Activated effector memory CD4-positive, alpha-beta T cell treated with Interleukin-2 at 50 U/mL for 16 hours (primary cell): ENCODE measurements at regions not wholly inside any gene's neighbourhood (a gene's known extent, or its start where the extent isn't known, plus 50 kb on each side); places are given as distances from the start of the nearest gene placed in this dataset.
"Not testable (repeated sequence)": the region's sequence is repeated elsewhere in the genome, so short reads cannot be mapped to it uniquely, and the experiment has no call there.

ENCODE experiments used
- DNase-seq: peaks from one replicate; pipeline ENCODE4 v3.0.0-alpha.2; 2020

DNA sequence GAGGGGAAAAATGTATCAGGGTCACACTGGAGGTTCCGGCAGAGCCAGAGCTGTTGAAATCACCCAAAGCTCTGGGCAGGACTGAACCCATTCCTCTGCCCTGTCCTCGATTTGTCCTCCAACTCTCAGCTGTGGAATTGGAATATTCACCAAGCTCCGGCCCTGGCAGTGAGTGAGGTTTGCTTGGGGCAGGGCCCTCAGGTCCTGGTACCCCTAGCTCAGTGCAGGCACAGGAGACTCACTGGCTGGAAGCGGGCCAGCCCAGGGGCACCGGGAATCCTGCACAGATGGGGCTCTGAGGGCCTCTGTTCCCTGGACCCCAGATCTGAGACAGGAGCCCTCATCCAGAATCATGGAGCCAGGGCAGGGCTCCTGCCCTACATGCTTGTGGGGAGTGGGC, 1322.3 kb downstream of the UQCRFS1 start:
- no peak for DNase-seq

DNA sequence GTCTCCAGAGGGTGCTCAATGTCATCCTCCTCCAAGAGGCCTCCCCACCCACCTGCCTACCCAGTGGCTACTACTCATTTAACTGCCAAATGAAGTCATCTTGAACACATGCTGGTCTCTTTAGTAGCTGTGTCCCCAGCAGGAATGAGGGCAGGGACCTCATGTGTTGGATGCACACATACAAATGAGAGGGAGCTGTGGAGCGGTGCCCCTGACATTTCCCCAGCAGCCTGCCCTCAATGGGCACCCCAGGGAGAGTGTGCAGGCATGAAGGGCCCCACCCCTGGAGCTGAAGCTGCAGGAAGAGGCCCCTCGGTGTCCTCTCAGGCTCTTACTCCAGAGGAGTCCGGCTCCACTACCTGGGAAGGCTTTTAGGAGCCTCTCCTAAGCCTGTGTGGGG, 1322.7 kb downstream of the UQCRFS1 start:
- no peak for DNase-seq

DNA sequence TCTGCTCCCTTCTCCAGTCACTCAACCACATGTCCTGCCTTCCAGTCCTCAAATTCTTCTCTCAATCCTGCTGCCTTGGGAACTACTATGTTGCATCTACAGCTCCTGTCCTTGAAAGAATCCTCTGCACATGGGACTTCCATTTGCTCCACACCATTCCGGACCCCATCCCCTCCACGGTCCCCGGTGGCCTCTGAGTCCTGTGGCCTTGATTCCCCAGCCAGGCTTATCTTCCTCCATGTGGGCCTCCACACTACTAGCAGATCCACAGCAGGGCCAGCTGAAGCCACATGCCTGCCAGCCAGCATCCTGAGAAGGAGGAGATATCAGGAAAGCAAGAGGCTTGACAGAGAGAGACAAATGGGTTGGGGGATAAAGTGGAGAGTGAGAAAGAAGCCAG, 1323.8 kb downstream of the UQCRFS1 start:
- no peak for DNase-seq

DNA sequence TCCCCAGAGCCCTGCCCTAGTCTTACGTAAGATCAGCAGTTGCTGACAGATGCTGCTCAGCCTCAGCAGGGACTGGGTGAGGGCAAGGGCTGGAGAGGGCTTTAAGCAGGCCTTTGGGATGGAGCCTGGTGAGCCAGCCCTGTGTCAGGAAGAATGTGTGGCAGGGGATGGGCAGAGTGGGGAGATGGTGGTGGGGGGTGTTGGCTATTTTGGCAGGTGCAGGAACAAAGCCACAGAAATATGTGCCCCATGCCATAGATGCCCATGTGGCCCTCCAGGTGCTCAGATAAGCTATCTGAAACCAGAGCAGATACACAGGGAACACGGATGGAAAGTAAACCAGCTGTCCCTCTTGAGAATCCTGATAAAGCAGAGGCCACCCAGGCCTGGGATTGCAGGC, 1325.0 kb downstream of the UQCRFS1 start:
- DNase-seq = no peak

DNA sequence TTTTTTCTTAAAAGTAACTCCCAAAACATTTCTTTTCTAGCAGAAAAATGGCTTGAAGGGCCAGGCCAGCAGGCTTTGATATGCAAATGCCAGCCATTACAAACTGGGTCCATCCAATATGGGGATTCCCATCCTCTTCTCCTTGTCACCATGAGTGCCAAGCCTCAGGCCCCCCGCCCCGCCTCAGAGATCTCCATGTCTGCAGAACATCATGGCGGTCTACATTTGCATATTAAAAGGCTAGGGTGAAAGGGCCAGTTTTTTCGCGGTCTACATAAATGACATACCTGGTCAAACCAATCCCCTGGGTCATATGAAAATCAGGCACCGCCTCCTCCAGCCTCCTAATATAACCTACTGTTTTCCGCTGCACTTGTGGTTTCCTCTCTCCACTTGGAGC, 1327.6 kb downstream of the UQCRFS1 start:
- DNase-seq = no peak

DNA sequence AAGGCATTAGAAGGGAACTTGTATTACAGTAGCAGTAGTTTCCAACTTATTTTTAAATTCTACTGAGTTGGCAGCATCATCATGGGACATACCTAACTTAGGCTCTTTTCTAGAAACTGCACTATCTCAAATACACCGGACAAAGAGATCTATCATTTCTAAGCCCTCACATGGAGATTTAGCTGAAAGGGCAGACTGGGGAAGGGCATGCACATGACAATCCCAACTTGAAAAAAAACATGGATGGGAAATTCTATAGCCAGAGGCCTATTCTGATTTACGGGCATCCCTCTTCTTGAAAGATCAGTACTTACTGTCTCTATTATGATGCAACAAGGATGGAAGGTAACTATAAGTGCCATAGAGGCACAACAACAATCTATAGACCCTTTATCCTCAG, 1328.6 kb downstream of the UQCRFS1 start:
- no peak for DNase-seq

DNA sequence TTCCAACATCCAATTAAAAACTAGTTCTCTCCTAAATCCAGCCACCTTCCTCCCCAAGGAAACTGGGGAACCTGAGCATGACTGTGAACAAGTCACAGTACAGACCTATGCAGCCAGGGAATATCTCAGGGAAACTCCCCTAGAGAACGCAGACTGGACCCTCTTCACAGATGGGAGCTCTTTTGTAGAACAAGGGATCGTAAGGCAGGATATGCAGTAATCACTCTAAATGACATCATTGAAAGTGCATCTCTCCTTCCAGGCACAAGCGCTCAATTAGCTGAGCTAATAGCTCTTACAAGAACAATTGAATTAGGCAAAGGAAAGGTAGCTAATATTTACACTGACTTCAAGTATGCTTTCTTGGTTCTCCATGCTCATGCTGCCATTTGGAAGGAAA, 1331.7 kb downstream of the UQCRFS1 start:
- no peak for DNase-seq

DNA sequence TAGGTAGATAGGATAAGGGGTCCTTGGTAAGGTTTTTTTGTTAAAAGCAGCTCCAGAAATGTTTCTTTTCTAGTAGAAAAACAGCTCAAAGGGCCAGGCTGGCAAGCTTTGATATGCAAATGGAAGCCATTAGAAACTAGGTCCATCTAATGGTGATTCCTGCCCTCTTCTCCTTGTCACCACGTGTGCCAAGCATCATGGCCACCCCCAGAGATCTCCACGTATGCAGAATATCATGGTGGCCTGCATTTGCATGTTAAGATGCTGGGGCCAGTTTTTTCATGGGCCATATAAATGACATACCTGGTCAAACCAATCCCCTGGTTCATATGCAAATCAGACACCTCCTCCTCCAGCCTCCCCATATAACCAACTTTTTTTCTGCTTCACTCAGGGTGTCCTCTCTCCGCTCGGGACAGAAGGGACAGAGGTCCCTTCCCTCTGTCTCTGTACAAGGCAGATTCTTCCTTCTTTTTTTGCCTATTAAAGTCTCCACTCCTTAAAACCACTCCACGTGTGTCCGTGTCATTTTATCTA, 1335.9 kb downstream of the UQCRFS1 start:
- DNase-seq = no peak

DNA sequence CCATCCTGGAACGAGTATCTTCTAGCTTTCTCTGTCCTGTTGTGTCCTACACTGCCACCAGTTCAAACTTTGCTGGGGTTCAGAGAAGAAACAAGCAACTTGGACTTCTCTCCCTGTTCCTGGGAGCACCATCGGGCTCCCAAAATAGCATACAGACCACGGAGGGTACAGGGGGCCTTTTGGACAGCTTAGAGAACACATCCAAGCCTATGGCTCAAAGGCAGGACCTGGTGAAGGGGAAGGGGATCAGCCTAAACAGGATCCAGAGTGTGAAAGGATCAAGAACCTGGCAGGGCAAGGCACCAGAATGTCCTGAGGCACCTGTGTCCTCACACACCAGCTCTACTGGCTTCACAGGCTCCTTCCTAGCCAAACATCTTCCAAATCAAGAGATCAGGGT, 1336.5 kb downstream of the UQCRFS1 start:
- no peak for DNase-seq

DNA sequence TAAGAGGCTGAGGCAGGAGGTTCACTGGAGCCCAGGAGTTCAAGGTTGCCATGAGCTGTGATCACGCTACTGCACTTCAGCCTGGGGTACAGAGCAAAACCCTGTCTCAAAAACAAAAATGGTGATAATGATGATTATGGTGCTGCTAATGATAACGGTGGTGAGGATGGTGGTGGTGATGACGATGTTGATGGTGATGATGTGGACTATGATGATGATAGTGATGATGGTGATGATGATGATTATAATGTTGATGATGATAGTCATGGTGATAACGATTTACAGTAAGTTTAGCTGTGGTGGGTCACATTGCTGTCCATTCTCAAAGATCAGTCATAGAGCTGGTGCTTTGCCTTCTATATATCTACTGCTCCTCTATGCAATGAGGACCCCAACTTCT, 1340.6 kb downstream of the UQCRFS1 start:
- DNase-seq = no peak

DNA sequence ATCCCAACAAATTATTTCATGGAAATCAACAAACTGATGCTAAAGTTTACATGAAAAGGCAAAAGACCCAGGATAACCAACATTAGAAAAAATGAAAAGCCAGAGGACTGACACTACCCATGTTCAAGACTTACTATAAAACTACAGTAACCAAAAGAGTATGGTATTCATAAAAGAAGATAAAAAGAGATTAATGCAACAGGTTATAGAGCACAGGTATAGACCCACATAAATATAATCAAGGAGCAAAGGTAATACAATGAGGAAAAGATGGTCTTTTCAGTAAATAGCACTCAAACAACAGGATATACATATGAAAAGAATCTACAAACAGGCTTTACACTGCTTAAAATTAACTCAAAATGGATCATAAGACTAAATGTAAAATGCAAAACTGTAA, 1342.7 kb downstream of the UQCRFS1 start:
- no peak for DNase-seq

DNA sequence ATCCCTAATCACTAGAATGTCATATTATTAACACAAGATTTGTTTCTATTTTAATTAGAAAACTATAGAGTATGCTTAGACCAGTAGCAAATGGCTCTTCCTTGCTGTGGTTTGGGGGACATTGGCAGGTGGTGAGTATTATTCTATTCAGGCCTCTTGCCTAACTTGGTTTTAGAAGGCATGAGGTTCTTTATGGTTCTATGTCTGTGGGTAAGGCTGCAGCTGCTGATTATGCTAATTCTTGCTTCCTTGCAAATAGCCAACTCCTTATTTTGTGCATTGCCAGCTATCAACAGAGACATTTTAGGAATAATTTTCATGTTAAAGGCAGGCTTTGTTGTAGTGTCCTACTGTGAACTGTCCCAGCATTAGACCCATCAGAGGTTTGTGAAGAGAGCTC, 1344.9 kb downstream of the UQCRFS1 start:
- DNase-seq = no peak

DNA sequence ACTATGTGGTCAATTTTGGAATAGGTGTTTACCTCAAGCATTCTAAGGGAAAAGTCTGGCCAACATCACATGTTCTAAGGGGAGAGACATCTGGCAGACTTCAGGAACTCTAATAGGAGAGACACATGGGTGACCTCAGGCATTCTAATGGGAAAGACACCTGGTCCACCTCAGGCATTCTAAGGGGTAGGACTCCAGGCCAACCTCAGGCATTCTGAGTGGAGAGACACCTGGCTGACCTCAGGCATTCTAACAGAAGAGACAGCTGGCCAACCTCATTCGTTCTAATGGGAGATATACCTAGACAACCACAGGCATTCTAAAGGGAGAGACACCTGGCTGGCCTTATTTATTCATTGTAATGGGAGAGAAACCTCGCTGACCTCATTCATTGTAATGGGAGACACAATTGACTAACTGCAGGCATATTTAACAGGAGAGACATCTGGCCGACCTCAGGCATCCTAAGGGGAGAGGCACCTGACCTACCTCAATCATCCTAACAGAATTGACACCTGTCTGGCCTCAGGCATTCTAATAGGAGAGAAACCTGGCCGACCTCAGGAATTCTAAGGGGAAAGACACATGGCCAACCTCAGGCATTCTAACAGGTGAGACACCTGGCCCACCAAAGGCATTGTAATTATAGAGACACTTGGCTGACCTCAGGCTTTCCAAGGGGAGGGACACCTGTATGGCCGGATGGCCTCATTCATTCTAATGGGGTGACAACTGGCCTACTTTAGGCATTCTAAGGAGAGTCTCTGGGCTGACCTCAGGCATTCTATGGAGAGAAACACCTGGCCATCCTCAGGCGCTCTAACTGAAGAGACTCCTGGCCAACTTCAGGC, 1346.8 kb downstream of the UQCRFS1 start:
- DNase-seq = no peak

DNA sequence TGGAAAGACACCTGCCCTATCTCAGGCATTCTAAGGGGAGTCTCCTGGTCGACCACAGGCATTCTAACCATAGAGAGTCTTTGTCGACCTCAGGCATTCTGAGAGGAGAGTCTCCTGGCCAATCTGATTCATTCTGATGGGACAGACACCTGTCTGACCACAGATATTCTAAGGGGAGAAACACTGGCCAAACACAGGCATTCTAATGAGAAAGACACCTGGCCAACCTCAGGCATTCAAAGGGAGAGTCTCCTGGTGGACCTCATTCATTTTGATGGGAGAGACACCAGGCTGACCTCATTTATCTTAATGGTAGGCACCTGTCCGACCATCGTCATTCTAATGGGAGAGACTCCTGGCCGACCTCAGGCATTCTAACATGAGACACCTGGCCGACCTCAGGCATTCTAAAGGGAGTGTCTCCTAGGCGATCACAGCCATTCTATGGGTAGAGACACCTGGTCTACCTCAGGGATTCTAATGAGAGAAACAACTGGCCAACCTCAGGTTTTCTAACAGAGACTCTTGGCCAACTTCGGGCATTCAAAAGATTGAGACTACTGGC, 1351.5 kb downstream of the UQCRFS1 start:
- DNase-seq = no peak

DNA sequence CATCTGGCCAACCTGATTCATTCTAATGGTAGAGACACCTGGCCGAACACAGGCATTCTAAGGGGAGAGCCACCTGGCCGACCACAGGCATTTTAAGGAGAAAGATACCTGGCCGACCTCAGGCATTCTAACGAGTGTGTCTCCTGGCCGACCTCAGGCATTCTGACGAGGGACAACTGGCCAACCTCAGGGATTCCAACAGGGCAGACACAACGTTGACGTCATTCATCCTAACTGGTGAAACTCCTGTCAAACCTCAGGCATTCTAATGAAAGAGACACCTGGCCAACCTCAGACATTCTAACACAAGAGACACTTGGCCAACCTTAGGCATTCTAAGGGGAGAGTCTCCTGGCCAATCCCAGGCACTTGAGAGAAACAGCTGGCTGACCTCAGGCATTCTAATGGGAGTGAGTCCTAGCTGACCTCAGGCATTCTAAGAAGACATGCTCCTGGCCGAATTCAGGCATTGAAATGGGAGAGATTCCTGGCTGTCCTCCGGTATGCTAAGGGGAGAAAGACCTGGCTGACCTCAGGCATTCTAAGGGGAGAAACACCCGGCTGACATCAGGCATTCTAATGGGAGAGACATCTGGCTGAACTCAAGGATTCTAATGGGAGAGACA, 1352.5 kb downstream of the UQCRFS1 start:
- no peak for DNase-seq

DNA sequence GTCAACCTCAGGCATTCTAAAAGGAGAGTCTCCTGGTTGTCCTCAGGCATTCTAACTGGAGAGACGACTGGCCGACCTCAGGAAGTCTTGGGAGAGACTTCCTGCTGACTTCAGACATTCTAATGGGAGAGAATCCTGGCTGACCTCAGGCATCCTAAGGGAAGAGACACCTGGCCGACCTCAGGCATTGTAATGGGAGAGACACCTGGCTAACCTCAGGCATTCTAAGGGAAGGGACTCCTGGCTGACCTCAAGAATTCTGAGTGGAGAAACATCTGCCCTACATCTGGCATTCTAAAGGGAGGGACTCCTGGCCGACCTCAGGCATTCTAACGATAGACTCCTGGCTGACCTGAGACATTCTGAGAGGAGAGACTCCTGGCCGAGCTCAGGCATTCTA, 1353.3 kb downstream of the UQCRFS1 start:
- DNase-seq = no peak

DNA sequence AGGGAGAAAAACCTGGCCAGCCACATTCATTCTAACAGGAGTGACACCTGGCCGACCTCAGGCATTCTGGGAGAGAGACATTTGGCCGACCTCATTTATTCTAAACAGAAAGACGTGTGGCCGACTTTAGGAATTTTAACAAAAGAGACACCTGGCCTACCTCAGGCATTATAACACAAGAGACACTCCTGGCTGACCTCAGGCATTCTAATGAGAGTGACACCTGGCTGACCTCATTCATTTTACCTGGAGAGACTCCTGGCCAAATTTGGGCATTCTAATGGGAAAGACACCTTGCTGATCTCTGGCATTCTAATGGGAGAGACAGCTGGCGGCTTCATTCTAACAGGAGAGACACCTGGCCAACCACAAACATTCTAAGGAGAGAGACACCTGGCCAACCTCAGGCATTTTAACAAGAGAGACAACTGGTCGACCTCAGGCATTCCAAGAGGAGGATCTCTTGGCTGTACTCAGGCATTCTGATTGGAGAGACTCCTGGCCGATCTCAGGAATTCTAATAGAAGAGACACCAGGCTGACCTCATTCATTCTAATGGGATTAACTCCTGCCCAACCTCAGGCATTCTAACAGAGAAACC, 1353.9 kb downstream of the UQCRFS1 start:
- DNase-seq = no peak

DNA sequence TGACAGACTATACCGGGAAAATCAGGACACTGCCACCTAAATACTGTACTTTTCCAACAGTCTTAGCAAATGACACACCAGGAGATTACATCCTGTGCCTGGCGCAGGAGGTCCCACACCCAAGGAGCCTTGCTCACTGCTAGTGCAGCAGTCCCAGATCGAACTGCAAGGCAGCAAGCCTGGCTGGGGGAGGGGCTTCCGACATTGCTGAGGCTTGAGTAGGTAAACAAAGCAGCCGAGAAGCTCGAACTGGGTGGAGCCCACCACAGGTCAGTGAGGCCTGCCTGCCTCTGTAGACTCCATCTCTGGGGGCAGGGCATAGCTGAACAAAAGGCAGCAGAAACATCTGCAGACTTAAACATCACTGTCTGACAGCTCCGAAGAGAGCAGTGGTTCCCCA, 1360.0 kb downstream of the UQCRFS1 start:
- DNase-seq = not testable (repeated sequence)

DNA sequence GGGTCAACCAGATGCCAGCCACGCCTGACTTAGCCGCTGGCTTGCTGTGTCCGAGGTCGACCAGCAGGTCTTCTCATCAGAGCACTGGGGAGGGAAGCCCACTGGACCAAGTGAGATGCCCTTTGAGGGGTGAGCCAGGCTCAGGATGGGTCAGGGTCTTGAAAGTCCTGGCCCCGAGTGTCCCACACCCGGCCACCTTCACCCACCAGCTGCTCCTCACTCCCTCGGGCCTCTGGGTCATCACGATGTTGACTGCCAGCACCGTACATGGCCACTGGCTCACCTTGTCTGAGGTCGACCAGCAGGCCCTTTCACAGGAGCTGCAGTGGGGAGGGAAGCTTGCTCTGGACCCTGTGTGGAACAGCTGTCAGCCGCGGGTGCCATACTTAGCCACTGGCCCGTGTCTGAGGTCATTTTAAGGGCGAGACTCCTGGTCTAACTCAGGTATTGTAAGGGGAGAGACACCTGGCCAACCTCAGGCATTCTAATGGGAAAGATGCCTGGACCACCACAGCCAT, 1361.3 kb downstream of the UQCRFS1 start:
- DNase-seq = no peak

DNA sequence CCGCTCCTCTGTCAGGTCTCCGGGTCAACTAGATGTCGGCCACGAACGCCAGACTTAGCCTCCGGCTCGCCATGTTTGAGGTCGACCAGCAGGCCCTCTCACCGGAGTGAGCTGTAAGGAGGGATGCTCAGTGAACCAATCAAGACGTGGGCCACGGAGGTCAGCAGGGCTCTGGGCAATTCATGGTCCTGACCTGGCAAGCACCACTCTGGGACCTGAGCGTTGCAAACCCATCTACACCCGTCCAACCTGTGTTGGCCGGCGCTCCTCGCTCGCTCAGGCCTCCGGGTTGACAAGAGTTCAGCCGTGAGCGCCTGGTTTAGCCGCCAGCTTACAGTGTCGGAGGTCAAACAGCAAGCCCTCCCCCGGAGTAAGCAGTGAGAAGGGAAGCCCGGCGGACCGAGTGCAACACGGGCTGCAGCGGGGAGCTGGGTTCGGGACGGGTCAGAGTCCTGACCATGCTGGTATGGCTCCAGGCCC, 1361.9 kb downstream of the UQCRFS1 start:
- no peak for DNase-seq

DNA sequence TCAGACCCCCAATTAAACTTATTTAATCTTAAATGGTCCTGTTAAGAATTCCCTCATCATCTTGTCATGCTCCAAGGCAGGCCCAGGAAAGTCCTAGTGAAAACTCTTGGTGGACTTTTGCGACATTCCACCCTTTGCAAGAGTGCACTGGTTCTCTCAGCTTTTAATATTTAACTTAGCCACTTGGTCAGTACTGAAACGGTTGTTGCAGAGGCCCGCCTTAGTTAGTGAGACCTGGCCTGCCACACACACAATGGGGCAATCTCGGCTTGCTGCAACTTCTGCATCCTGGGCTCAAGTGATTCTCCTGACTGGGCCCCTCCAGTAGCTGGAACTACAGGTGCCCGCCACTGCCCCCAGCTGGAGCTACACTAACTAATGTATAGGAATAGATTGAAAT, 1366.0 kb downstream of the UQCRFS1 start:
- DNase-seq = no peak

DNA sequence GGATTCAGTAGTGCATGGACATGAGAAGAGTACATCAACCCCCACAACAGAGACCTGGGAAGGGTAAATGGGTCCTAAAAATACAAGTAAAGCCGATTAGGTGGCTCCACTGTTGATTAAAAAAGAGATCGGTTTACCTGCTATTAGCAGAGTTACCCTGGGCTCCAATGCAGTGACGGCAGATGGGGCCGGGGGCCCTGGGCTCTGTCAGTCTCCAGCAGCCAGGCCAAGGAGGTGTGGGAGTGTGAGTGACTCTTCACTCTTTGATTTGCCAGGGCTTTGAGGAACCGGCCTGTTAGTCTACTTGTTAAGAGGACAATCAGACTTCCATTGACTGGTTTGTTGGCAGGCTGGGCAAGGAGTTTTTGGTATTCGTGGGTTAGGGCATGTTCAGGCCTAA, 1368.7 kb downstream of the UQCRFS1 start:
- no peak for DNase-seq

DNA sequence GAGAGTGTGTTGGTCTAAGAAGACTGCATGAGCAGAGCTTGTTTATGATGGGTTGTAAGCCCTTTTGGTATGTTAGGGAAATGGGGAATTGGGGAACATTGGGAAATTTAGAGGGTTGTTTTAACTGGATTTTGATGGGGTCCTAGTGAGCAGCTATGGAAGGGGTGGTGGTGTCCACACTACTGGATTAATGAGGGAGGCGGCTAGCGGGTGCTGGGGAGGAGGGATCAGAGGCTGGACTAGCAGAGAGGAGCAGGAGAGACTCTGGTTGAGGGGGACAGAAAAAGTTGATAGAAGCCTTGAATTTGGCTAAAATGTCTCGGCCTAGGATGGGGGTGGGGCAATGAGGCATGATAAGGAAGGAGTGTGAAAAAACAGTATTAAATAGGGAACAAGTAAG, 1369.1 kb downstream of the UQCRFS1 start:
- no peak for DNase-seq
